ENCODE measurements at regions not wholly inside any gene's neighbourhood (a gene's known extent, or its start where the extent isn't known, plus 50 kb on each side); places are given as distances from the start of the nearest gene placed in this dataset.
A peak's percentile ranks its signal among the peaks of the same experiment; 100 is the strongest.
"Not testable (repeated sequence)": the region's sequence is repeated elsewhere in the genome, so short reads cannot be mapped to it uniquely, and the experiment has no call there.

GRCh38 chr13:111666164-111666776 is 345.8 kb downstream of the TEX29 start:
- H3K4me3 ChIP-seq = no peak overlapping the region
- H3K4me1 ChIP-seq = no peaks in the 10 kb centered on the region
- DNase-seq (peak in 1 of 3 donors; percentile 13), ATAC-seq (no peak)
- no peaks in the 10 kb centered on the region for H3K27me3 ChIP-seq
- 80% methylated on average over 11 of the region's 18 CpGs for WGBS (ENCODE audit: insufficient coverage, low coverage, low lambda C conversion rate, missing lambda C conversion rate)
- no peak overlapping the region for H3K27ac ChIP-seq
- TF ChIP-seq POLR2A (IDR thresholded peaks at IDR 0.05) (no peak), CTCF (IDR thresholded peaks at IDR 0.05) (no peak)
- H3K9me3 ChIP-seq = no peaks in the 10 kb centered on the region
- intact Hi-C loops (cut with DNase I) = no loop called here
- H3K36me3 ChIP-seq = no peaks in the 10 kb centered on the region

GRCh38 chr13:111667757-111668156 is 347.3 kb downstream of the TEX29 start:
- H3K27me3 ChIP-seq = no peaks in the 10 kb centered on the region
- H3K4me3 ChIP-seq = no peak overlapping the region
- H3K27ac ChIP-seq = no peak overlapping the region
- no peak for TF ChIP-seq CTCF (IDR thresholded peaks at IDR 0.05)
- TF ChIP-seq POLR2A (IDR thresholded peaks at IDR 0.05) = no peak
- H3K36me3 ChIP-seq = no peaks in the 10 kb centered on the region
- no peak for ATAC-seq
- peak in 1 of 3 donors; percentile 15 for DNase-seq
- no peaks in the 10 kb centered on the region for H3K4me1 ChIP-seq
- no peaks in the 10 kb centered on the region for H3K9me3 ChIP-seq
- intact Hi-C loops (cut with DNase I) = no loop called here
- WGBS (ENCODE audit: insufficient coverage, low coverage, low lambda C conversion rate, missing lambda C conversion rate) = 92% methylated on average over 7 of the region's 7 CpGs

GRCh38 chr13:111668451-111668850 is 348.0 kb downstream of the TEX29 start:
- no CpG with 5 or more reads among the region's 30 CpGs for WGBS (ENCODE audit: insufficient coverage, low coverage, low lambda C conversion rate, missing lambda C conversion rate)
- DNase-seq (peak in 1 of 3 donors; percentile 28), ATAC-seq (no peak)
- Histone ChIP-seq H3K9me3 (no peaks in the 10 kb centered on the region), H3K36me3 (no peaks in the 10 kb centered on the region), H3K27me3 (no peaks in the 10 kb centered on the region), H3K4me1 (no peaks in the 10 kb centered on the region), H3K4me3 (no peak overlapping the region), H3K27ac (no peak overlapping the region)
- no peak for TF ChIP-seq CTCF (IDR thresholded peaks at IDR 0.05)
- no peak for TF ChIP-seq POLR2A (IDR thresholded peaks at IDR 0.05)
- intact Hi-C loops (cut with DNase I) = no loop called here

GRCh38 chr13:111672198-111672597 is 351.8 kb downstream of the TEX29 start:
- 45% methylated on average over 4 of the region's 7 CpGs for WGBS (ENCODE audit: insufficient coverage, low coverage, low lambda C conversion rate, missing lambda C conversion rate)
- intact Hi-C loops (cut with DNase I); H3K4me3 ChIP-seq; H3K27me3 ChIP-seq; H3K27ac ChIP-seq; H3K36me3 ChIP-seq; DNase-seq; H3K4me1 ChIP-seq; H3K9me3 ChIP-seq: not testable (repeated sequence)
- peak; percentile 87 to 93 (median 88) for ATAC-seq

GRCh38 chr13:111678120-111678882 is 357.9 kb downstream of the TEX29 start:
- intact Hi-C loops (cut with DNase I); H3K27ac ChIP-seq; H3K36me3 ChIP-seq; DNase-seq; H3K9me3 ChIP-seq; H3K4me3 ChIP-seq; H3K27me3 ChIP-seq; H3K4me1 ChIP-seq: not testable (repeated sequence)
- no CpG with 5 or more reads among the region's 33 CpGs for WGBS (ENCODE audit: insufficient coverage, low coverage, low lambda C conversion rate, missing lambda C conversion rate)
- ATAC-seq = peak; percentile 52 to 73 (median 64)

- H3K4me3 ChIP-seq; H3K4me1 ChIP-seq; H3K27ac ChIP-seq; intact Hi-C loops (cut with DNase I); ATAC-seq; DNase-seq; H3K9me3 ChIP-seq; H3K27me3 ChIP-seq; H3K36me3 ChIP-seq: not testable (repeated sequence)
- WGBS (ENCODE audit: insufficient coverage, low coverage, low lambda C conversion rate, missing lambda C conversion rate) = no CpG with 5 or more reads among the region's 15 CpGs
Observed at GRCh38 chr13:111679645-111680044, 359.2 kb downstream of the TEX29 start.

- ATAC-seq; DNase-seq; H3K9me3 ChIP-seq; intact Hi-C loops (cut with DNase I); H3K36me3 ChIP-seq; H3K27ac ChIP-seq; H3K4me3 ChIP-seq; H3K27me3 ChIP-seq; H3K4me1 ChIP-seq: not testable (repeated sequence)
- WGBS (ENCODE audit: insufficient coverage, low coverage, low lambda C conversion rate, missing lambda C conversion rate) = no CpG with 5 or more reads among the region's 13 CpGs
Observed at GRCh38 chr13:111680100-111680499, 359.7 kb downstream of the TEX29 start.

GRCh38 chr13:111692028-111692427 is 371.6 kb downstream of the TEX29 start:
- 67% methylated on average over 1 of the region's 2 CpGs for WGBS (ENCODE audit: insufficient coverage, low coverage, low lambda C conversion rate, missing lambda C conversion rate)
- not testable (repeated sequence) for ATAC-seq, H3K4me1 ChIP-seq

More at GRCh38 chr13:111692028-111692427, 371.6 kb downstream of the TEX29 start:
- H3K36me3 ChIP-seq; intact Hi-C loops (cut with DNase I); H3K9me3 ChIP-seq; H3K27ac ChIP-seq; H3K4me3 ChIP-seq; DNase-seq; H3K27me3 ChIP-seq: not testable (repeated sequence)
